SK-N-MC (cell line): ENCODE measurements at regions not wholly inside any gene's neighbourhood (a gene's known extent, or its start where the extent isn't known, plus 50 kb on each side); places are given as distances from the start of the nearest gene placed in this dataset.

Experiments used
- EZH2 ChIP-seq: fragments of 200-600 bp; sonication (generic); IDR thresholded peaks from one replicate; pipeline ENCODE4 v1.6.1; 2017; ENCODE audit warnings: antibody characterized with exemption
- POLR2AphosphoS5 ChIP-seq: IDR thresholded peaks from 2 replicates; pipeline ENCODE4 v1.6.1; 2012; ENCODE audit warnings: mild to moderate bottlenecking, low read depth, low read length, borderline replicate concordance

GRCh38 chr9:119810645-119811429 is 441.6 kb upstream of the BRINP1 start:
- TF ChIP-seq POLR2AphosphoS5 (no peak), EZH2 (no peak)
